Liver (tissue), 8 donors: ENCODE measurements at regions not wholly inside any gene's neighbourhood (a gene's known extent, or its start where the extent isn't known, plus 50 kb on each side); places are given as distances from the start of the nearest gene placed in this dataset.

Experiments
- DNase-seq: peaks from one replicate; pipeline ENCODE4 v3.0.0-alpha.2; 2017; ENCODE audit warnings: low spot score
- H3K27ac ChIP-seq, 2 donors: one replicate each; pipeline ENCODE4 v1.7.0; 2013; ENCODE audit warnings: inconsistent platforms in 2 of 2, low read length in 2 of 2, control low read depth in 1 of 2, low read depth in 1 of 2, mild to moderate bottlenecking in 1 of 2
- H3K27me3 ChIP-seq, 4 donors: one replicate each; pipeline versions ENCODE4 v1.6.1 to v1.7.0; 2013; ENCODE audit warnings: low read length in 3 of 4, inconsistent platforms in 1 of 4, mild to moderate bottlenecking in 1 of 4, moderate library complexity in 1 of 4; ENCODE audit not compliant: control insufficient read depth in 4 of 4, insufficient read depth in 4 of 4
- H3K36me3 ChIP-seq, 4 donors: one replicate each; pipeline versions ENCODE4 v1.6.1 to v1.7.0; 2013; ENCODE audit warnings: low read length in 3 of 4, mild to moderate bottlenecking in 3 of 4, low read depth in 1 of 4, moderate library complexity in 1 of 4; ENCODE audit not compliant: control insufficient read depth in 4 of 4, insufficient read depth in 3 of 4
- H3K4me1 ChIP-seq, 4 donors: one replicate each; pipeline versions ENCODE4 v1.6.1 to v1.7.0; 2013; ENCODE audit warnings: low read length in 3 of 4, mild to moderate bottlenecking in 3 of 4, moderate library complexity in 1 of 4; ENCODE audit not compliant: control insufficient read depth in 4 of 4, insufficient read depth in 4 of 4
- H3K4me3 ChIP-seq, 3 donors: one replicate each; pipeline versions ENCODE4 v1.6.1 to v1.7.0; 2013; ENCODE audit warnings: low read length in 3 of 3, control low read depth in 1 of 3, low read depth in 1 of 3, mild to moderate bottlenecking in 1 of 3
- H3K9ac ChIP-seq, 2 donors: one replicate each; pipeline ENCODE4 v1.7.0; 2013; ENCODE audit warnings: low read length in 2 of 2, mild to moderate bottlenecking in 2 of 2, moderate library complexity in 2 of 2, control low read depth in 1 of 2, low read depth in 1 of 2
- H3K9me3 ChIP-seq, 4 donors: one replicate each; pipeline versions ENCODE4 v1.6.1 to v1.7.0; 2013; ENCODE audit warnings: low read length in 3 of 4; ENCODE audit not compliant: control insufficient read depth in 4 of 4
- EGR1 ChIP-seq, 2 donors: IDR thresholded peaks; 2 replicates each; pipeline ENCODE4 v1.6.1; 2016 to 2018; ENCODE audit warnings: antibody characterized with exemption in 2 of 2, low read depth in 2 of 2
- FOXA1 ChIP-seq: IDR thresholded peaks from 2 replicates; pipeline ENCODE4 v1.6.1; 2016; ENCODE audit warnings: antibody characterized with exemption
- FOXA2 ChIP-seq: IDR thresholded peaks from 2 replicates; pipeline ENCODE4 v1.6.1; 2016; ENCODE audit warnings: antibody characterized with exemption
- GABPA ChIP-seq, 2 donors: IDR thresholded peaks in 1 of 2; conservative IDR thresholded peaks in 1 of 2; 2 replicates each; pipeline ENCODE4 v1.6.1; 2016; ENCODE audit warnings: antibody characterized with exemption in 2 of 2, mild to moderate bottlenecking in 1 of 2, moderate library complexity in 1 of 2
- HNF4G ChIP-seq: IDR thresholded peaks from 2 replicates; pipeline ENCODE4 v1.6.1; 2016; ENCODE audit warnings: antibody characterized with exemption
- JUND ChIP-seq, 2 donors: IDR thresholded peaks; 2 replicates each; pipeline ENCODE4 v1.6.1; 2016; ENCODE audit warnings: antibody characterized with exemption in 2 of 2
- MAX ChIP-seq: IDR thresholded peaks from 2 replicates; pipeline ENCODE4 v1.6.1; 2016; ENCODE audit warnings: antibody characterized with exemption
- NR2F2 ChIP-seq: IDR thresholded peaks from 2 replicates; pipeline ENCODE4 v1.6.1; 2016; ENCODE audit warnings: antibody characterized with exemption
- REST ChIP-seq: IDR thresholded peaks from 2 replicates; pipeline ENCODE4 v1.6.1; 2016; ENCODE audit warnings: antibody characterized with exemption, mild to moderate bottlenecking
- RXRA ChIP-seq, 2 donors: IDR thresholded peaks; 2 replicates each; pipeline ENCODE4 v1.6.1; 2017 to 2018; ENCODE audit warnings: antibody characterized with exemption in 2 of 2, mild to moderate bottlenecking in 1 of 2
- SP1 ChIP-seq: IDR thresholded peaks from 2 replicates; pipeline ENCODE4 v1.6.1; 2018; ENCODE audit warnings: antibody characterized with exemption, mild to moderate bottlenecking
- YY1 ChIP-seq: IDR thresholded peaks from 2 replicates; pipeline ENCODE4 v1.6.1; 2016; ENCODE audit warnings: antibody characterized with exemption, mild to moderate bottlenecking
- WGBS: extraction: QIAGEN DNeasy Blood & Tissue Kit; methylation state at CpG from one replicate; pipeline ENCODE4 v1.1.7; 2013; 5-methylcytosine and 5-hydroxymethylcytosine counted together
- TF ChIP-seq, protein P1 (sequence below): IDR thresholded peaks from 2 replicates; pipeline ENCODE4 v1.6.1; 2016; ENCODE audit warnings: antibody characterized with exemption
- TF ChIP-seq, protein P2 (sequence below): fragments of 150-350 bp; IDR thresholded peaks from 2 replicates; pipeline ENCODE4 v1.5.1; 2017; ENCODE audit warnings: improper control_type of control experiment, low read depth, low read length; ENCODE audit not compliant: missing input control
- TF ChIP-seq, protein P3 (sequence below): IDR thresholded peaks from 2 replicates; pipeline ENCODE4 v1.6.1; 2016; ENCODE audit warnings: antibody characterized with exemption
- donor health status: healthy.
- donor health status: healthy.
- donor health status: healthy.
- donor health status: healthy.
- donor health status: healthy.

- Histone ChIP-seq H3K9me3 (no peaks in the 10 kb centered on the region), H3K27ac (no peak overlapping the region), H3K27me3 (no peaks in the 10 kb centered on the region), H3K4me1 (no peaks in the 10 kb centered on the region), H3K4me3 (no peak overlapping the region), H3K9ac (no peak overlapping the region), H3K36me3 (no peaks in the 10 kb centered on the region)
- TF ChIP-seq SP1 (no peak), RXRA (IDR thresholded peaks at IDR 0.05) (no peak), HNF4G (no peak)
- no peak for DNase-seq
- 31% methylated on average over 1 of the region's 1 CpG for WGBS
Measured at GRCh38 chr4:31230594-31230993, 510.4 kb downstream of the PCDH7 start.

GRCh38 chr4:31234494-31234893, 514.3 kb downstream of the PCDH7 start:
- Histone ChIP-seq H3K36me3 (no peaks in the 10 kb centered on the region), H3K9me3 (no peaks in the 10 kb centered on the region), H3K27ac (no peak overlapping the region), H3K4me3 (no peak overlapping the region), H3K9ac (no peak overlapping the region), H3K27me3 (no peaks in the 10 kb centered on the region), H3K4me1 (no peaks in the 10 kb centered on the region)
- no peak for DNase-seq
- WGBS: 81% methylated on average over 2 of the region's 2 CpGs
- TF ChIP-seq HNF4G: no peak
- no peak for TF ChIP-seq REST
- TF ChIP-seq, protein P1, sequence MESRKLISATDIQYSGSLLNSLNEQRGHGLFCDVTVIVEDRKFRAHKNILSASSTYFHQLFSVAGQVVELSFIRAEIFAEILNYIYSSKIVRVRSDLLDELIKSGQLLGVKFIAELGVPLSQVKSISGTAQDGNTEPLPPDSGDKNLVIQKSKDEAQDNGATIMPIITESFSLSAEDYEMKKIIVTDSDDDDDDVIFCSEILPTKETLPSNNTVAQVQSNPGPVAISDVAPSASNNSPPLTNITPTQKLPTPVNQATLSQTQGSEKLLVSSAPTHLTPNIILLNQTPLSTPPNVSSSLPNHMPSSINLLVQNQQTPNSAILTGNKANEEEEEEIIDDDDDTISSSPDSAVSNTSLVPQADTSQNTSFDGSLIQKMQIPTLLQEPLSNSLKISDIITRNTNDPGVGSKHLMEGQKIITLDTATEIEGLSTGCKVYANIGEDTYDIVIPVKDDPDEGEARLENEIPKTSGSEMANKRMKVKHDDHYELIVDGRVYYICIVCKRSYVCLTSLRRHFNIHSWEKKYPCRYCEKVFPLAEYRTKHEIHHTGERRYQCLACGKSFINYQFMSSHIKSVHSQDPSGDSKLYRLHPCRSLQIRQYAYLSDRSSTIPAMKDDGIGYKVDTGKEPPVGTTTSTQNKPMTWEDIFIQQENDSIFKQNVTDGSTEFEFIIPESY: no peak
- TF ChIP-seq, protein P2, sequence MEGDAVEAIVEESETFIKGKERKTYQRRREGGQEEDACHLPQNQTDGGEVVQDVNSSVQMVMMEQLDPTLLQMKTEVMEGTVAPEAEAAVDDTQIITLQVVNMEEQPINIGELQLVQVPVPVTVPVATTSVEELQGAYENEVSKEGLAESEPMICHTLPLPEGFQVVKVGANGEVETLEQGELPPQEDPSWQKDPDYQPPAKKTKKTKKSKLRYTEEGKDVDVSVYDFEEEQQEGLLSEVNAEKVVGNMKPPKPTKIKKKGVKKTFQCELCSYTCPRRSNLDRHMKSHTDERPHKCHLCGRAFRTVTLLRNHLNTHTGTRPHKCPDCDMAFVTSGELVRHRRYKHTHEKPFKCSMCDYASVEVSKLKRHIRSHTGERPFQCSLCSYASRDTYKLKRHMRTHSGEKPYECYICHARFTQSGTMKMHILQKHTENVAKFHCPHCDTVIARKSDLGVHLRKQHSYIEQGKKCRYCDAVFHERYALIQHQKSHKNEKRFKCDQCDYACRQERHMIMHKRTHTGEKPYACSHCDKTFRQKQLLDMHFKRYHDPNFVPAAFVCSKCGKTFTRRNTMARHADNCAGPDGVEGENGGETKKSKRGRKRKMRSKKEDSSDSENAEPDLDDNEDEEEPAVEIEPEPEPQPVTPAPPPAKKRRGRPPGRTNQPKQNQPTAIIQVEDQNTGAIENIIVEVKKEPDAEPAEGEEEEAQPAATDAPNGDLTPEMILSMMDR: no peak
- TF ChIP-seq GABPA (IDR thresholded peaks at IDR 0.05 in 1 of 2, conservative IDR thresholded peaks at IDR 0.05 in 1 of 2): no peak
- no peak for TF ChIP-seq FOXA1
- no peak for TF ChIP-seq MAX
- no peak for TF ChIP-seq NR2F2
- no peak for TF ChIP-seq JUND (IDR thresholded peaks at IDR 0.05)

DNA sequence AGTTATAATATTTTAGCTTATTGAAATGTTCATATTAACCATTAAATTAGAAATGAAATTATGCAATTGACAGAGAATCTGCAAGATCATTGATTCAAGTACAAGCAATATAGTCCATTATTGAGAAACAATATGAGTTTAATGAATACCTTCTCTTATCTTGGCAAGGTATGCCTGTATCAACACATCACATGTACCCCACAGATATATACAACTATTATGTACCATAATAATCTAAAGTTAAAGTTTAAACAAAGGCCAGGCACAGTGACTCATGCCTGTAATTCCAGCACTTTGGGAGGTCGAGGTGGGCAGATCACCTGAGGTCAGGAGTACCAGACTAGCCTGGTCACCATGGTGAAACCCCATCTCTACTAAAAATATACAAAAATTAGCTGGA, 514.7 kb downstream of the PCDH7 start:
- H3K4me1 ChIP-seq: no peaks in the 10 kb centered on the region
- no peak overlapping the region for H3K27ac ChIP-seq
- WGBS: 42% methylated on average over 1 of the region's 1 CpG
- H3K27me3 ChIP-seq: no peaks in the 10 kb centered on the region
- H3K9ac ChIP-seq: no peak overlapping the region
- no peak overlapping the region for H3K4me3 ChIP-seq
- H3K36me3 ChIP-seq: no peaks in the 10 kb centered on the region
- no peaks in the 10 kb centered on the region for H3K9me3 ChIP-seq
- no peak for DNase-seq
- TF ChIP-seq YY1: no peak
- no peak for TF ChIP-seq FOXA2
- TF ChIP-seq FOXA1: no peak
- TF ChIP-seq, protein P3, sequence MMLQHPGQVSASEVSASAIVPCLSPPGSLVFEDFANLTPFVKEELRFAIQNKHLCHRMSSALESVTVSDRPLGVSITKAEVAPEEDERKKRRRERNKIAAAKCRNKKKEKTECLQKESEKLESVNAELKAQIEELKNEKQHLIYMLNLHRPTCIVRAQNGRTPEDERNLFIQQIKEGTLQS: no peak
- no peak for TF ChIP-seq MAX
- TF ChIP-seq SP1: no peak
- TF ChIP-seq HNF4G: no peak
- TF ChIP-seq GABPA (IDR thresholded peaks at IDR 0.05 in 1 of 2, conservative IDR thresholded peaks at IDR 0.05 in 1 of 2): no peak
- TF ChIP-seq, protein P1: no peak
- no peak for TF ChIP-seq JUND (IDR thresholded peaks at IDR 0.05)
- no peak for TF ChIP-seq NR2F2
- TF ChIP-seq EGR1 (IDR thresholded peaks at IDR 0.05; ENCODE audit: low read depth in 2 of 2): no peak
